ENCODE measurements at regions not wholly inside any gene's neighbourhood (a gene's known extent, or its start where the extent isn't known, plus 50 kb on each side); places are given as distances from the start of the nearest gene placed in this dataset.

- H3K4me3 ChIP-seq = no peak overlapping the region
- 0 out of 2 replicates have a peak, but pooled peaks cover 2% of the 10 kb centered on the region for H3K9me2 ChIP-seq (ENCODE audit: insufficient read depth)
- H3K36me3 ChIP-seq (ENCODE audit: insufficient read depth) = no peaks in the 10 kb centered on the region; the same call in 1 of the 2 replicates
- H3K27ac ChIP-seq (ENCODE audit: low read depth) = no peak overlapping the region
- Mint-ChIP-seq H3K4me1 (no peaks in the 10 kb centered on the region), H3K27ac (no peak overlapping the region), H3K36me3 (ENCODE audit: low read depth) (peaks cover 26% of the 10 kb centered on the region; the same call in 2 of the 3 replicates), H3K4me3 (no peak overlapping the region), H3K27me3 (ENCODE audit: insufficient read depth, low read depth, poor library complexity) (no peaks in the 10 kb centered on the region), H3K9me3 (peaks cover 55% of the 10 kb centered on the region)
- no peaks in the 10 kb centered on the region for H4K20me1 ChIP-seq (replicated peaks; ENCODE audit: insufficient read depth)
- H3F3A ChIP-seq (replicated peaks; ENCODE audit: low read depth) = no peaks in the 10 kb centered on the region
- H3K4me2 ChIP-seq = no peak overlapping the region
- H3K79me2 ChIP-seq (replicated peaks; ENCODE audit: insufficient read depth) = no peaks in the 10 kb centered on the region
- no peaks in the 10 kb centered on the region for H3K27me3 ChIP-seq (ENCODE audit: insufficient read depth)
- ATAC-seq = no peak
- H2AFZ ChIP-seq = no peak overlapping the region
- no peaks in the 10 kb centered on the region for H3K4me1 ChIP-seq (ENCODE audit: insufficient read depth)
- no peak for DNase-seq (ENCODE audit: low spot score)
- TF ChIP-seq ZNF114 (CRISPR knock-in tag; IDR thresholded peaks at IDR 0.05) (no peak), EZH2 (IDR thresholded peaks at IDR 0.05; ENCODE audit: low read depth, unreplicated experiment) (no peak), JUNB (IDR thresholded peaks at IDR 0.05; ENCODE audit: unreplicated experiment) (no peak), CREB1 (CRISPR knock-in tag; IDR thresholded peaks at IDR 0.05; ENCODE audit: low read depth) (no peak), POLR2AphosphoS5 (IDR thresholded peaks at IDR 0.05; ENCODE audit: low read depth) (no peak), EZH2phosphoT487 (IDR thresholded peaks at IDR 0.05; ENCODE audit: unreplicated experiment) (no peak), STAT1 (IDR thresholded peaks at IDR 0.05; ENCODE audit: unreplicated experiment) (no peak), NANOG (IDR thresholded peaks at IDR 0.05; ENCODE audit: borderline replicate concordance) (no peak), ZNF331 (CRISPR knock-in tag; IDR thresholded peaks at IDR 0.05; ENCODE audit: low read depth) (no peak)
- TF ChIP-seq, protein P1, sequence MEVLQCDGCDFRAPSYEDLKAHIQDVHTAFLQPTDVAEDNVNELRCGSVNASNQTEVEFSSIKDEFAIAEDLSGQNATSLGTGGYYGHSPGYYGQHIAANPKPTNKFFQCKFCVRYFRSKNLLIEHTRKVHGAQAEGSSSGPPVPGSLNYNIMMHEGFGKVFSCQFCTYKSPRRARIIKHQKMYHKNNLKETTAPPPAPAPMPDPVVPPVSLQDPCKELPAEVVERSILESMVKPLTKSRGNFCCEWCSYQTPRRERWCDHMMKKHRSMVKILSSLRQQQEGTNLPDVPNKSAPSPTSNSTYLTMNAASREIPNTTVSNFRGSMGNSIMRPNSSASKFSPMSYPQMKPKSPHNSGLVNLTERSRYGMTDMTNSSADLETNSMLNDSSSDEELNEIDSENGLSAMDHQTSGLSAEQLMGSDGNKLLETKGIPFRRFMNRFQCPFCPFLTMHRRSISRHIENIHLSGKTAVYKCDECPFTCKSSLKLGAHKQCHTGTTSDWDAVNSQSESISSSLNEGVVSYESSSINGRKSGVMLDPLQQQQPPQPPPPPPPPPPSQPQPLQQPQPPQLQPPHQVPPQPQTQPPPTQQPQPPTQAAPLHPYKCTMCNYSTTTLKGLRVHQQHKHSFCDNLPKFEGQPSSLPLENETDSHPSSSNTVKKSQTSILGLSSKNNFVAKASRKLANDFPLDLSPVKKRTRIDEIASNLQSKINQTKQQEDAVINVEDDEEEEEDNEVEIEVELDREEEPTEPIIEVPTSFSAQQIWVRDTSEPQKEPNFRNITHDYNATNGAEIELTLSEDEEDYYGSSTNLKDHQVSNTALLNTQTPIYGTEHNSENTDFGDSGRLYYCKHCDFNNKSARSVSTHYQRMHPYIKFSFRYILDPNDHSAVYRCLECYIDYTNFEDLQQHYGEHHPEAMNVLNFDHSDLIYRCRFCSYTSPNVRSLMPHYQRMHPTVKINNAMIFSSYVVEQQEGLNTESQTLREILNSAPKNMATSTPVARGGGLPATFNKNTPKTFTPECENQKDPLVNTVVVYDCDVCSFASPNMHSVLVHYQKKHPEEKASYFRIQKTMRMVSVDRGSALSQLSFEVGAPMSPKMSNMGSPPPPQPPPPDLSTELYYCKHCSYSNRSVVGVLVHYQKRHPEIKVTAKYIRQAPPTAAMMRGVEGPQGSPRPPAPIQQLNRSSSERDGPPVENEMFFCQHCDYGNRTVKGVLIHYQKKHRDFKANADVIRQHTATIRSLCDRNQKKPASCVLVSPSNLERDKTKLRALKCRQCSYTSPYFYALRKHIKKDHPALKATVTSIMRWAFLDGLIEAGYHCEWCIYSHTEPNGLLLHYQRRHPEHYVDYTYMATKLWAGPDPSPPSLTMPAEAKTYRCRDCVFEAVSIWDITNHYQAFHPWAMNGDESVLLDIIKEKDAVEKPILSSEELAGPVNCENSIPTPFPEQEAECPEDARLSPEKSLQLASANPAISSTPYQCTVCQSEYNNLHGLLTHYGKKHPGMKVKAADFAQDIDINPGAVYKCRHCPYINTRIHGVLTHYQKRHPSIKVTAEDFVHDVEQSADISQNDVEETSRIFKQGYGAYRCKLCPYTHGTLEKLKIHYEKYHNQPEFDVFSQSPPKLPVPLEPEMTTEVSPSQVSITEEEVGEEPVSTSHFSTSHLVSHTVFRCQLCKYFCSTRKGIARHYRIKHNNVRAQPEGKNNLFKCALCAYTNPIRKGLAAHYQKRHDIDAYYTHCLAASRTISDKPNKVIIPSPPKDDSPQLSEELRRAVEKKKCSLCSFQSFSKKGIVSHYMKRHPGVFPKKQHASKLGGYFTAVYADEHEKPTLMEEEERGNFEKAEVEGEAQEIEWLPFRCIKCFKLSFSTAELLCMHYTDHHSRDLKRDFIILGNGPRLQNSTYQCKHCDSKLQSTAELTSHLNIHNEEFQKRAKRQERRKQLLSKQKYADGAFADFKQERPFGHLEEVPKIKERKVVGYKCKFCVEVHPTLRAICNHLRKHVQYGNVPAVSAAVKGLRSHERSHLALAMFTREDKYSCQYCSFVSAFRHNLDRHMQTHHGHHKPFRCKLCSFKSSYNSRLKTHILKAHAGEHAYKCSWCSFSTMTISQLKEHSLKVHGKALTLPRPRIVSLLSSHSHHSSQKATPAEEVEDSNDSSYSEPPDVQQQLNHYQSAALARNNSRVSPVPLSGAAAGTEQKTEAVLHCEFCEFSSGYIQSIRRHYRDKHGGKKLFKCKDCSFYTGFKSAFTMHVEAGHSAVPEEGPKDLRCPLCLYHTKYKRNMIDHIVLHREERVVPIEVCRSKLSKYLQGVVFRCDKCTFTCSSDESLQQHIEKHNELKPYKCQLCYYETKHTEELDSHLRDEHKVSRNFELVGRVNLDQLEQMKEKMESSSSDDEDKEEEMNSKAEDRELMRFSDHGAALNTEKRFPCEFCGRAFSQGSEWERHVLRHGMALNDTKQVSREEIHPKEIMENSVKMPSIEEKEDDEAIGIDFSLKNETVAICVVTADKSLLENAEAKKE (CRISPR knock-in tag; IDR thresholded peaks at IDR 0.05) = no peak
- TF ChIP-seq, protein P2, sequence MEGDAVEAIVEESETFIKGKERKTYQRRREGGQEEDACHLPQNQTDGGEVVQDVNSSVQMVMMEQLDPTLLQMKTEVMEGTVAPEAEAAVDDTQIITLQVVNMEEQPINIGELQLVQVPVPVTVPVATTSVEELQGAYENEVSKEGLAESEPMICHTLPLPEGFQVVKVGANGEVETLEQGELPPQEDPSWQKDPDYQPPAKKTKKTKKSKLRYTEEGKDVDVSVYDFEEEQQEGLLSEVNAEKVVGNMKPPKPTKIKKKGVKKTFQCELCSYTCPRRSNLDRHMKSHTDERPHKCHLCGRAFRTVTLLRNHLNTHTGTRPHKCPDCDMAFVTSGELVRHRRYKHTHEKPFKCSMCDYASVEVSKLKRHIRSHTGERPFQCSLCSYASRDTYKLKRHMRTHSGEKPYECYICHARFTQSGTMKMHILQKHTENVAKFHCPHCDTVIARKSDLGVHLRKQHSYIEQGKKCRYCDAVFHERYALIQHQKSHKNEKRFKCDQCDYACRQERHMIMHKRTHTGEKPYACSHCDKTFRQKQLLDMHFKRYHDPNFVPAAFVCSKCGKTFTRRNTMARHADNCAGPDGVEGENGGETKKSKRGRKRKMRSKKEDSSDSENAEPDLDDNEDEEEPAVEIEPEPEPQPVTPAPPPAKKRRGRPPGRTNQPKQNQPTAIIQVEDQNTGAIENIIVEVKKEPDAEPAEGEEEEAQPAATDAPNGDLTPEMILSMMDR (conservative IDR thresholded peaks at IDR 0.05; ENCODE audit: low read depth in 2 of 2) = no peak
- TF ChIP-seq, protein P3, sequence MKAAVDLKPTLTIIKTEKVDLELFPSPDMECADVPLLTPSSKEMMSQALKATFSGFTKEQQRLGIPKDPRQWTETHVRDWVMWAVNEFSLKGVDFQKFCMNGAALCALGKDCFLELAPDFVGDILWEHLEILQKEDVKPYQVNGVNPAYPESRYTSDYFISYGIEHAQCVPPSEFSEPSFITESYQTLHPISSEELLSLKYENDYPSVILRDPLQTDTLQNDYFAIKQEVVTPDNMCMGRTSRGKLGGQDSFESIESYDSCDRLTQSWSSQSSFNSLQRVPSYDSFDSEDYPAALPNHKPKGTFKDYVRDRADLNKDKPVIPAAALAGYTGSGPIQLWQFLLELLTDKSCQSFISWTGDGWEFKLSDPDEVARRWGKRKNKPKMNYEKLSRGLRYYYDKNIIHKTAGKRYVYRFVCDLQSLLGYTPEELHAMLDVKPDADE (IDR thresholded peaks at IDR 0.05) = no peak
- TF ChIP-seq, protein P4, sequence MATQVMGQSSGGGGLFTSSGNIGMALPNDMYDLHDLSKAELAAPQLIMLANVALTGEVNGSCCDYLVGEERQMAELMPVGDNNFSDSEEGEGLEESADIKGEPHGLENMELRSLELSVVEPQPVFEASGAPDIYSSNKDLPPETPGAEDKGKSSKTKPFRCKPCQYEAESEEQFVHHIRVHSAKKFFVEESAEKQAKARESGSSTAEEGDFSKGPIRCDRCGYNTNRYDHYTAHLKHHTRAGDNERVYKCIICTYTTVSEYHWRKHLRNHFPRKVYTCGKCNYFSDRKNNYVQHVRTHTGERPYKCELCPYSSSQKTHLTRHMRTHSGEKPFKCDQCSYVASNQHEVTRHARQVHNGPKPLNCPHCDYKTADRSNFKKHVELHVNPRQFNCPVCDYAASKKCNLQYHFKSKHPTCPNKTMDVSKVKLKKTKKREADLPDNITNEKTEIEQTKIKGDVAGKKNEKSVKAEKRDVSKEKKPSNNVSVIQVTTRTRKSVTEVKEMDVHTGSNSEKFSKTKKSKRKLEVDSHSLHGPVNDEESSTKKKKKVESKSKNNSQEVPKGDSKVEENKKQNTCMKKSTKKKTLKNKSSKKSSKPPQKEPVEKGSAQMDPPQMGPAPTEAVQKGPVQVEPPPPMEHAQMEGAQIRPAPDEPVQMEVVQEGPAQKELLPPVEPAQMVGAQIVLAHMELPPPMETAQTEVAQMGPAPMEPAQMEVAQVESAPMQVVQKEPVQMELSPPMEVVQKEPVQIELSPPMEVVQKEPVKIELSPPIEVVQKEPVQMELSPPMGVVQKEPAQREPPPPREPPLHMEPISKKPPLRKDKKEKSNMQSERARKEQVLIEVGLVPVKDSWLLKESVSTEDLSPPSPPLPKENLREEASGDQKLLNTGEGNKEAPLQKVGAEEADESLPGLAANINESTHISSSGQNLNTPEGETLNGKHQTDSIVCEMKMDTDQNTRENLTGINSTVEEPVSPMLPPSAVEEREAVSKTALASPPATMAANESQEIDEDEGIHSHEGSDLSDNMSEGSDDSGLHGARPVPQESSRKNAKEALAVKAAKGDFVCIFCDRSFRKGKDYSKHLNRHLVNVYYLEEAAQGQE (IDR thresholded peaks at IDR 0.05; ENCODE audit: unreplicated experiment) = no peak
Measured at GRCh38 chr3:118196183-118196582, 838.5 kb downstream of the IGSF11 start.

All from GM23338 (cell line).